K562 (cell line): ENCODE measurements at regions not wholly inside any gene's neighbourhood (a gene's known extent, or its start where the extent isn't known, plus 50 kb on each side); places are given as distances from the start of the nearest gene placed in this dataset.

ENCODE experiments used
- ATAC-seq: fragments of 200-7000 bp; cut with Tn5 transposase; 3 replicates; pipeline ENCODE4 v1.9.1; 2020; ENCODE audit warnings: moderate library complexity
- BruUV-seq: library from RNA; stranded (reverse); fragments of 400-500 nt; replicated peaks from 2 replicates; lab custom pipeline; 2021; lab: Mats Ljungman, UMichigan
- CTCF ChIA-PET: fragments of 300-600 bp; formaldehyde crosslinking; extraction: SDS; loops from one replicate; lab custom pipeline; 2021; ENCODE audit warnings: low intra/inter-chr PET ratio; lab: Yijun Ruan, JAX
- POLR2A ChIA-PET: fragments of 300-600, 350-650 bp; sonication (Branson Sonifier 250); formaldehyde crosslinking; extraction: SDS; loops from one replicate; lab custom pipeline; 2021; ENCODE audit warnings: antibody characterized with exemption, inconsistent platforms; lab: Yijun Ruan, JAX
- DNase-seq, 4 experiments: peaks; one replicate each; pipeline versions ENCODE4 v3.0.0 to v3.0.0-alpha.2; 2011 to 2018; ENCODE audit warnings: low spot score in 3 of 4, mixed read lengths in 3 of 4; ENCODE audit errors: extremely low read depth in 1 of 4
- FAIRE-seq: peaks from 2 replicates; lab custom pipeline; 2011; peaks lifted over from hg19 to GRCh38; lab: Jason Lieb, UNC
- H2AFZ ChIP-seq: 2 replicates; pipeline ENCODE4 v1.6.0; 2011; ENCODE audit warnings: low read depth, low read length, control low read depth, inconsistent platforms
- H3K27ac ChIP-seq: fragments of 200-600 bp; 3 replicates; pipeline ENCODE4 v1.8.0; 2011; ENCODE audit warnings: low read depth, mild to moderate bottlenecking, control low read depth, inconsistent platforms, low read length, moderate library complexity, mixed read lengths; ENCODE audit errors: extremely low read depth
- H3K27me3 ChIP-seq, 2 experiments: fragments of 300-600 bp in 1 of 2; 2 replicates in 1 of 2; 3 replicates in 1 of 2; pipeline versions ENCODE4 v1.6.0 to v1.8.0; 2011; ENCODE audit warnings: inconsistent platforms in 2 of 2, low read length in 2 of 2, mild to moderate bottlenecking in 1 of 2, mixed read lengths in 1 of 2, moderate library complexity in 1 of 2; ENCODE audit not compliant: control insufficient read depth in 2 of 2, insufficient read depth in 2 of 2
- H3K36me3 ChIP-seq: fragments of 300-600 bp; 3 replicates; pipeline ENCODE4 v1.8.0; 2011; ENCODE audit warnings: mild to moderate bottlenecking, low read length, inconsistent platforms; ENCODE audit not compliant: control insufficient read depth, insufficient read depth
- H3K4me1 ChIP-seq, 2 experiments: fragments of 200-600 bp in 1 of 2; replicated peaks in 1 of 2; 2 replicates in 1 of 2; 3 replicates in 1 of 2; pipeline versions ENCODE4 v1.5.1 to v1.8.0; 2011; ENCODE audit warnings: inconsistent platforms in 2 of 2, low read length in 2 of 2, mild to moderate bottlenecking in 1 of 2, mixed read lengths in 1 of 2, moderate library complexity in 1 of 2; ENCODE audit not compliant: control insufficient read depth in 2 of 2, insufficient read depth in 2 of 2
- H3K4me2 ChIP-seq: 2 replicates; pipeline ENCODE4 v1.6.1; 2011; ENCODE audit warnings: low read length, control low read depth, inconsistent platforms, mixed read lengths; ENCODE audit not compliant: insufficient read depth
- H3K4me3 ChIP-seq: fragments of 200-600 bp; sonication (generic), shearing (Covaris generic); 2 replicates; pipeline ENCODE4 v1.5.1; 2016; ENCODE audit warnings: control low read depth, inconsistent platforms
- H3K79me2 ChIP-seq: fragments of 200-600 bp; 3 replicates; pipeline ENCODE4 v1.8.0; 2011; ENCODE audit warnings: low read length, inconsistent platforms; ENCODE audit not compliant: control insufficient read depth, insufficient read depth
- H3K9ac ChIP-seq, 2 experiments: 2 replicates each; pipeline versions ENCODE4 v1.6.0 to v1.6.1; 2011; ENCODE audit warnings: low read depth in 2 of 2, low read length in 2 of 2, control low read depth in 1 of 2, inconsistent platforms in 1 of 2, mild to moderate bottlenecking in 1 of 2, mixed read lengths in 1 of 2; ENCODE audit not compliant: insufficient read depth in 1 of 2
- H3K9me1 ChIP-seq: one replicate; pipeline ENCODE4 v1.6.0; 2011; ENCODE audit warnings: inconsistent platforms, mild to moderate bottlenecking, low read length, moderate library complexity; ENCODE audit not compliant: control insufficient read depth, insufficient read depth
- H3K9me3 ChIP-seq: replicated peaks from 2 replicates; pipeline ENCODE4 v1.5.1; 2011; ENCODE audit warnings: low read depth, low read length, inconsistent platforms; ENCODE audit not compliant: control insufficient read depth, insufficient read depth
- H4K20me1 ChIP-seq: replicated peaks from 2 replicates; pipeline ENCODE4 v1.6.1; 2011; ENCODE audit warnings: low read length, inconsistent platforms, mixed read lengths; ENCODE audit not compliant: control insufficient read depth, insufficient read depth
- BACH1 ChIP-seq: fragments of 200-800 bp; sonication (Bioruptor generic); IDR thresholded peaks from 2 replicates; pipeline ENCODE4 v1.6.1; 2016; ENCODE audit warnings: missing genetic modification characterization, missing compliant biosample characterization
- C11orf30 ChIP-seq: fragments of 450-650 bp; IDR thresholded peaks from 2 replicates; pipeline ENCODE4 v1.6.1; 2016; ENCODE audit warnings: low read depth, mild to moderate bottlenecking
- FOSL1 ChIP-seq: fragments of 200-800 bp; sonication (Bioruptor generic); conservative IDR thresholded peaks from 2 replicates; pipeline ENCODE4 v1.6.1; 2016; ENCODE audit warnings: missing genetic modification characterization, missing compliant biosample characterization
- FOXA1 ChIP-seq: fragments of 450-650 bp; IDR thresholded peaks from 2 replicates; pipeline ENCODE4 v1.6.1; 2016; ENCODE audit warnings: mild to moderate bottlenecking, borderline replicate concordance
- FOXJ2 ChIP-seq: fragments of 200-800 bp; sonication (Bioruptor generic); IDR thresholded peaks from 2 replicates; pipeline ENCODE4 v1.6.1; 2016; ENCODE audit warnings: missing genetic modification characterization, missing compliant biosample characterization
- HCFC1 ChIP-seq: IDR thresholded peaks from 2 replicates; pipeline ENCODE4 v1.6.1; 2012; ENCODE audit warnings: low read depth, low read length, improper control_type of control experiment
- MIER1 ChIP-seq: fragments of 450-650 bp; IDR thresholded peaks from 2 replicates; pipeline ENCODE4 v1.6.1; 2016; ENCODE audit warnings: antibody characterized with exemption, mild to moderate bottlenecking, low read depth
- MTA3 ChIP-seq: fragments of 450-650 bp; formaldehyde crosslinking; IDR thresholded peaks from 2 replicates; pipeline ENCODE4 v1.6.1; 2017; ENCODE audit warnings: mild to moderate bottlenecking, borderline replicate concordance
- NONO ChIP-seq, 2 experiments: fragments of 200-400 bp in 1 of 2; fragments of 450-650 bp in 1 of 2; formaldehyde crosslinking in 1 of 2; IDR thresholded peaks; 2 replicates each; pipeline ENCODE4 v1.6.1; 2017; ENCODE audit warnings: low read depth in 2 of 2, mild to moderate bottlenecking in 2 of 2, moderate library complexity in 2 of 2, low read length in 1 of 2
- PTBP1 ChIP-seq: fragments of 200-400 bp; formaldehyde crosslinking; IDR thresholded peaks from 2 replicates; pipeline ENCODE4 v1.6.1; 2017; ENCODE audit warnings: low read depth, low read length
- TCF3 ChIP-seq: sonication (generic); formaldehyde crosslinking; IDR thresholded peaks from 2 replicates; pipeline ENCODE4 v1.4.0; 2020; ENCODE audit warnings: mild to moderate bottlenecking, missing genetic modification reagents
- YY1 ChIP-seq, 3 experiments: IDR thresholded peaks; 2 replicates each; pipeline ENCODE4 v1.6.1; 2011; ENCODE audit warnings: low read length in 2 of 3, mild to moderate bottlenecking in 2 of 3, moderate library complexity in 2 of 3, borderline replicate concordance in 1 of 3, control low read depth in 1 of 3, low read depth in 1 of 3; ENCODE audit not compliant: insufficient read depth in 3 of 3, insufficient replicate concordance in 2 of 3, control insufficient read depth in 1 of 3, insufficient read length in 1 of 3; ENCODE audit errors: extremely low read depth in 1 of 3
- ZBED1 ChIP-seq: IDR thresholded peaks from 2 replicates; pipeline ENCODE4 v1.6.1; 2014
- ZNF133 ChIP-seq: fragments of 250-450 bp; sonication (Bioruptor Pico); IDR thresholded peaks from 2 replicates; pipeline ENCODE4 v1.4.0; 2020; ENCODE audit warnings: mild to moderate bottlenecking
- ZNF282 ChIP-seq: sonication (generic); formaldehyde crosslinking; IDR thresholded peaks from 2 replicates; pipeline ENCODE4 v1.8.1; 2023; ENCODE audit warnings: missing genetic modification reagents
- ZNF436 ChIP-seq: fragments of 250-450, 450-650 bp; sonication (Bioruptor Pico); formaldehyde crosslinking; IDR thresholded peaks from 2 replicates; pipeline ENCODE4 v1.7.0; 2020; ENCODE audit warnings: mild to moderate bottlenecking
- ZNF589 ChIP-seq: fragments of 200-800 bp; sonication (Bioruptor generic); IDR thresholded peaks from 2 replicates; pipeline ENCODE4 v1.6.1; 2016; ENCODE audit warnings: low read depth, missing genetic modification characterization, missing compliant biosample characterization
- ZNF764 ChIP-seq: fragments of 250-450 bp; sonication (Bioruptor Pico); IDR thresholded peaks from 2 replicates; pipeline ENCODE4 v1.4.0; 2020; ENCODE audit warnings: low read depth, mild to moderate bottlenecking, moderate library complexity
- in situ Hi-C: fragments of 300-500 bp; cut with MboI; formaldehyde crosslinking; loops from 4 replicates; pipeline ENCODE4 v1.15.0; 2018; ENCODE audit warnings: inconsistent platforms, mixed read lengths
- intact Hi-C: fragments of 100-400 bp; cut with micrococcal nuclease; formaldehyde crosslinking; loops from 2 replicates; pipeline ENCODE4 v1.14.2; 2022
- TF ChIP-seq, protein P1 (sequence below): fragments of 150-350 bp; IDR thresholded peaks from 2 replicates; pipeline ENCODE4 v1.6.1; 2014; ENCODE audit warnings: low read depth, mild to moderate bottlenecking, low read length, borderline replicate concordance

DNA sequence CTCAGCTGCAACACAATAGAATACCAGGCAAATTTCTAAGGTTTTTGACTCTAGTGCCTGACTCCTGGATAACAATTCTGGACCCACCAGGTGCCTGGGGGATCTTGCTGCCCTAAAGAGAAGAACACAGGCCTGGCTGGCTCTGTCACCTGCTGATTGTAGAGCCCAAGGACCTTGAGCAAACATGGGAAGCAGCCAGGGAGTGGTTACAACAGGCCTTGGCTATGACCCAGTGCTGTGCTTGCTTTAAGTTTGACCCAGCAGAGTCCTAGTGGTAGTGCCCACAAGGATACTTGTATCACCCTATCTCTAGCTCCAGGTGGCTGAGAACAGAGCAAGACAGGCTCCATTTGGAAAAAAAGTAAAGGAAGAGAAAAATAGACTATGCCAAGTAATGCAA is 176.8 kb upstream of the DCAF12L2 start:
- no peak for TF ChIP-seq HCFC1
- no peak for TF ChIP-seq ZNF133 (CRISPR knock-in tag)
- TF ChIP-seq ZBED1 = no peak
- no peak for TF ChIP-seq PTBP1
- no peak for TF ChIP-seq YY1 (IDR thresholded peaks at IDR 0.05; ENCODE audit: borderline replicate concordance in 1 of 3, control insufficient read depth in 1 of 3, extremely low read depth in 1 of 3, insufficient read depth in 3 of 3, insufficient read length in 1 of 3, insufficient replicate concordance in 2 of 3, low read depth in 1 of 3, low read length in 2 of 3)
- TF ChIP-seq NONO (IDR thresholded peaks at IDR 0.05; ENCODE audit: low read depth in 2 of 2, low read length in 1 of 2) = no peak
- no peak for TF ChIP-seq MTA3
- TF ChIP-seq MIER1 = no peak
- no peak for TF ChIP-seq ZNF589 (CRISPR knock-in tag)
- no peak for TF ChIP-seq ZNF436 (CRISPR knock-in tag)
- TF ChIP-seq ZNF764 (CRISPR knock-in tag) = no peak
- TF ChIP-seq ZNF282 (CRISPR knock-in tag) = no peak
- TF ChIP-seq FOXJ2 = no peak
- TF ChIP-seq, protein P1, sequence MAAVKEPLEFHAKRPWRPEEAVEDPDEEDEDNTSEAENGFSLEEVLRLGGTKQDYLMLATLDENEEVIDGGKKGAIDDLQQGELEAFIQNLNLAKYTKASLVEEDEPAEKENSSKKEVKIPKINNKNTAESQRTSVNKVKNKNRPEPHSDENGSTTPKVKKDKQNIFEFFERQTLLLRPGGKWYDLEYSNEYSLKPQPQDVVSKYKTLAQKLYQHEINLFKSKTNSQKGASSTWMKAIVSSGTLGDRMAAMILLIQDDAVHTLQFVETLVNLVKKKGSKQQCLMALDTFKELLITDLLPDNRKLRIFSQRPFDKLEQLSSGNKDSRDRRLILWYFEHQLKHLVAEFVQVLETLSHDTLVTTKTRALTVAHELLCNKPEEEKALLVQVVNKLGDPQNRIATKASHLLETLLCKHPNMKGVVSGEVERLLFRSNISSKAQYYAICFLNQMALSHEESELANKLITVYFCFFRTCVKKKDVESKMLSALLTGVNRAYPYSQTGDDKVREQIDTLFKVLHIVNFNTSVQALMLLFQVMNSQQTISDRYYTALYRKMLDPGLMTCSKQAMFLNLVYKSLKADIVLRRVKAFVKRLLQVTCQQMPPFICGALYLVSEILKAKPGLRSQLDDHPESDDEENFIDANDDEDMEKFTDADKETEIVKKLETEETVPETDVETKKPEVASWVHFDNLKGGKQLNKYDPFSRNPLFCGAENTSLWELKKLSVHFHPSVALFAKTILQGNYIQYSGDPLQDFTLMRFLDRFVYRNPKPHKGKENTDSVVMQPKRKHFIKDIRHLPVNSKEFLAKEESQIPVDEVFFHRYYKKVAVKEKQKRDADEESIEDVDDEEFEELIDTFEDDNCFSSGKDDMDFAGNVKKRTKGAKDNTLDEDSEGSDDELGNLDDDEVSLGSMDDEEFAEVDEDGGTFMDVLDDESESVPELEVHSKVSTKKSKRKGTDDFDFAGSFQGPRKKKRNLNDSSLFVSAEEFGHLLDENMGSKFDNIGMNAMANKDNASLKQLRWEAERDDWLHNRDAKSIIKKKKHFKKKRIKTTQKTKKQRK = no peak
- no peak for TF ChIP-seq FOSL1 (tag)
- no peak for TF ChIP-seq FOXA1
- TF ChIP-seq C11orf30 = no peak
- no peak for TF ChIP-seq BACH1 (tag)
- TF ChIP-seq TCF3 (CRISPR knock-in tag) = no peak
- TF ChIP-seq, all 486 proteins: peak for 0
- FAIRE-seq (no peak), ATAC-seq (no peak), DNase-seq (no peak)
- Histone ChIP-seq H3K4me3 (no peak overlapping the region), H2AFZ (no peak overlapping the region), H4K20me1 (no peaks in the 10 kb centered on the region), H3K4me2 (no peak overlapping the region), H3K27ac (no peak overlapping the region), H3K4me1 (no peaks in the 10 kb centered on the region), H3K27me3 (no peaks in the 10 kb centered on the region), H3K9ac (no peak overlapping the region), H3K79me2 (no peaks in the 10 kb centered on the region), H3K9me1 (no peaks in the 10 kb centered on the region), H3K36me3 (no peaks in the 10 kb centered on the region), H3K9me3 (no peaks in the 10 kb centered on the region)
- ChIA-PET POLR2A (no interaction called here), CTCF (no interaction called here)
- in situ Hi-C loops (no loop called here), intact Hi-C loops (no loop called here)
- no TSS peak for BruUV-seq
